AG04449 (cell line): ENCODE measurements at regions not wholly inside any gene's neighbourhood (a gene's known extent, or its start where the extent isn't known, plus 50 kb on each side); places are given as distances from the start of the nearest gene placed in this dataset.
"Not testable (repeated sequence)": the region's sequence is repeated elsewhere in the genome, so short reads cannot be mapped to it uniquely, and the experiment has no call there.

Experiments
- CTCF ChIA-PET: fragments of 350-600 bp; formaldehyde crosslinking; extraction: SDS; loops from one replicate; lab custom pipeline; 2021; ENCODE audit warnings: antibody characterized with exemption; lab: Yijun Ruan, JAX
- POLR2A ChIA-PET: fragments of 400-600, 350-600 bp; formaldehyde crosslinking; extraction: SDS; loops from one replicate; lab custom pipeline; 2020; ENCODE audit warnings: antibody characterized with exemption, inconsistent platforms; lab: Yijun Ruan, JAX
- DNase-seq: peaks from one replicate; pipeline ENCODE4 v3.0.0-alpha.2; 2010; ENCODE audit warnings: low read depth, low spot score
- H3K4me3 ChIP-seq: 2 replicates; pipeline ENCODE4 v1.5.1; 2011; ENCODE audit warnings: low read depth, mild to moderate bottlenecking, control low read depth, low read length
- CTCF ChIP-seq: IDR thresholded peaks from one replicate; pipeline ENCODE4 v1.5.1; 2011; ENCODE audit warnings: mild to moderate bottlenecking, moderate library complexity, low read length, control low read depth, inconsistent platforms; ENCODE audit not compliant: insufficient read depth; ENCODE audit errors: missing control alignments

- no peak overlapping the region for H3K4me3 ChIP-seq
- no peak for TF ChIP-seq CTCF
- DNase-seq: no peak
- ChIA-PET POLR2A (no interaction called here), CTCF (no interaction called here)
These were observed 158.0 kb downstream of the ENC1 start for GRCh38 chr5:74482523-74482922.

- H3K4me3 ChIP-seq, DNase-seq, POLR2A ChIA-PET: not testable (repeated sequence)
- CTCF ChIA-PET: interaction anchor here (1.0 kb wide), 1 partner anchor 38 kb away, joined by 3 read pairs; no protein-coding TSS in a partner anchor
These were observed 159.2 kb downstream of the ENC1 start for GRCh38 chr5:74481357-74481756.

- TF ChIP-seq CTCF: no peak
- no peak overlapping the region for H3K4me3 ChIP-seq
- no peak for DNase-seq
- POLR2A ChIA-PET: no interaction called here
- CTCF ChIA-PET: no interaction called here
These were observed 160.3 kb downstream of the ENC1 start for GRCh38 chr5:74480201-74480600.

- DNase-seq: no peak
- CTCF ChIA-PET: no interaction called here
- POLR2A ChIA-PET: no interaction called here
- H3K4me3 ChIP-seq: no peak overlapping the region
- TF ChIP-seq CTCF: no peak
These were observed 162.2 kb downstream of the ENC1 start for GRCh38 chr5:74478328-74478727.

- ChIA-PET POLR2A (no interaction called here), CTCF (no interaction called here)
- no peak overlapping the region for H3K4me3 ChIP-seq
- TF ChIP-seq CTCF: no peak
- DNase-seq: no peak
These were observed 162.8 kb downstream of the ENC1 start for GRCh38 chr5:74477761-74478160.

GRCh38 chr5:74476819-74477453 lies 163.6 kb downstream of the ENC1 start:
- H3K4me3 ChIP-seq: no peak overlapping the region
- DNase-seq: no peak
- ChIA-PET POLR2A (no interaction called here), CTCF (no interaction called here)
- no peak for TF ChIP-seq CTCF

- TF ChIP-seq CTCF: no peak
- no peak overlapping the region for H3K4me3 ChIP-seq
- ChIA-PET CTCF (no interaction called here), POLR2A (no interaction called here)
- DNase-seq: no peak
These were observed 164.3 kb downstream of the ENC1 start for GRCh38 chr5:74476046-74476818.
